ENCODE measurements at regions not wholly inside any gene's neighbourhood (a gene's known extent, or its start where the extent isn't known, plus 50 kb on each side); places are given as distances from the start of the nearest gene placed in this dataset.

GRCh38 chr15:81569286-81570080 is 195.5 kb upstream of the TMC3 start:
- no peak for DNase-seq

- DNase-seq, result no peak
Observed at GRCh38 chr15:81567924-81568323, 193.9 kb upstream of the TMC3 start.

GRCh38 chr15:81562986-81563385 is 189.0 kb upstream of the TMC3 start:
- no peak for DNase-seq

- DNase-seq, result no peak
Observed at GRCh38 chr15:81560405-81560804, 186.4 kb upstream of the TMC3 start.

- DNase-seq, result no peak
Observed at GRCh38 chr15:81558056-81558455, 184.0 kb upstream of the TMC3 start.

- no peak for DNase-seq
Observed at GRCh38 chr15:81555346-81555745, 181.3 kb upstream of the TMC3 start.

- no peak for DNase-seq
Observed at GRCh38 chr15:81548365-81549130, 174.5 kb upstream of the TMC3 start.

GRCh38 chr15:81547521-81548132 is 173.6 kb upstream of the TMC3 start:
- no peak for DNase-seq

- no peak for DNase-seq
Observed at GRCh38 chr15:81544385-81544784, 170.4 kb upstream of the TMC3 start.

GRCh38 chr15:81540909-81541308 is 166.9 kb upstream of the TMC3 start:
- no peak for DNase-seq

GRCh38 chr15:81536356-81536755 is 162.3 kb upstream of the TMC3 start:
- DNase-seq, result no peak

- no peak for DNase-seq
Observed at GRCh38 chr15:81534124-81534523, 160.1 kb upstream of the TMC3 start.

GRCh38 chr15:81532001-81532400 is 158.0 kb upstream of the TMC3 start:
- DNase-seq, result no peak

- DNase-seq, result no peak
Observed at GRCh38 chr15:81531109-81531592, 157.1 kb upstream of the TMC3 start.

GRCh38 chr15:81530271-81530691 is 156.3 kb upstream of the TMC3 start:
- no peak for DNase-seq

GRCh38 chr15:81529481-81529880 is 155.5 kb upstream of the TMC3 start:
- DNase-seq, result no peak

- no peak for DNase-seq
Observed at GRCh38 chr15:81526029-81526428, 152.0 kb upstream of the TMC3 start.

GRCh38 chr15:81524496-81524895 is 150.5 kb upstream of the TMC3 start:
- DNase-seq, result no peak

GRCh38 chr15:81523867-81524266 is 149.9 kb upstream of the TMC3 start:
- no peak for DNase-seq

- no peak for DNase-seq
Observed at GRCh38 chr15:81520480-81520879, 146.5 kb upstream of the TMC3 start.

- no peak for DNase-seq
Observed at GRCh38 chr15:81516461-81516860, 142.4 kb upstream of the TMC3 start.

GRCh38 chr15:81516012-81516411 is 142.0 kb upstream of the TMC3 start:
- DNase-seq, result no peak

- no peak for DNase-seq
Observed at GRCh38 chr15:81514725-81515124, 140.7 kb upstream of the TMC3 start.

- no peak for DNase-seq
Observed at GRCh38 chr15:81511138-81511537, 137.1 kb upstream of the TMC3 start.
